ENCODE measurements at regions not wholly inside any gene's neighbourhood (a gene's known extent, or its start where the extent isn't known, plus 50 kb on each side); places are given as distances from the start of the nearest gene placed in this dataset.

DNA sequence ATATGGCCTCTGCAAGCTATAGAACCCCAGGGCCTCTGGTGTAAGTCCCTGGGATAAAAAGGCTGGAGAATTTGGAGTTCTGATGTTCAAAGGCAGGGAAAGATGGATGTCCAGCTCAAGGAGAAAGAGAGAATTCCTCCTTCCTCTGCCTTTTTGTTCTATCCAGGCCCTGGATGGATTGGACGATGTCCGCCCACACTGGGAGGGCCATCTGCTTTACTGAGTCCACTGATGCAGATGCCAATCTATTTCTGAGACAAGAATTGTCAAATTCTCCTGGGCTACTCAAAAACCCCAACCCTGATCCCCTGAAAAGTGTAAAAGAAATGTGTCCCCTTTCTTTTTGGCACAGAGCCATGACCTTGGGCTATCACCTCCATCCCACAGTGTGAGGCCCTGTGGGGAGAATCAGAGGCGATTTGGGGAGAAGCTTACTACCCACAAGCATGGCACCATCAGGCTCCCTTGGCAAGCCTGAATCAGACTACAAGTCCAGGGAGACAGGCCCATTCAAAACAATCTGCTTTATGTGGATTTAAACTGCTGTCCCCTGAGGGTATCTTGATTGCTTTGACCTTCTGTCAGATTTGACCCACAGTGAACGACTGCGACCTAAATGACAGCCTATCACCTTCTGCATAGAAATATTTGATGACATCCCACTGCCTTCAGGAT lies 334.0 kb downstream of the NUAK1 start:
- DNase-seq (ENCODE audit: low spot score), result no peak

DNA sequence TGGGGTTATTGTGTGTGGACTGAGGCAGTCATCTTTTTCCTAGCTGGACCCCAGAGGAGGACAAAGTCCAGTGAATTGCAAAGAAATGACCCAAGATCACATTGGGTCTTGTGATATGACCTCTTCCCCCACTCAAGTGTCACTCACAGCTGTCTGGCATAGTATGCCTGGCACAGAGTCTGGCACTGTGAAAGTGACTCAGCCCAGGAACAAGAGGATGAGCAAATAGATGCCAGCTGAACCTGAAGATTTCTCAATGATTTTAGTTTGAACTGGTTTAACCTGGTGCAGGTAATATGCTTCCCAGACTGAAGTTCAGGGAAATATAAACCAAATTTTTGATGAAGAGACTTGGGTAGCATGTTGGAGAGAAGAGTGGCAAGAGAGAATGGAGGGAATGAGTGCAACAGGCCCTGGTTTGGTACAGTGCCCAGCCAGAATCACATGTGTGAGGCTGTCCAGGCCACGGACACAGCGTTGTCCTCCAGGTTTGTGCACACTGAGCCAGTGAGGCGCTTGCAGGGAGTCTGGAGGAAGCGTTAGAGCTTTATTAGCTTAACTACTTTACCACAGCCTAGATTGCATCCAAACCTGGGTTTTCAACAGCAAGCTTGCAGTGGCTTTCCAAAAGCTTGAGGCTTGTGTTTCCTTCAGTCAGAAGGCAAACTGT lies 332.9 kb downstream of the NUAK1 start:
- no peak for DNase-seq (ENCODE audit: low spot score)

GRCh38 chr12:105806400-105806770 lies 332.4 kb downstream of the NUAK1 start:
- no peak for DNase-seq (ENCODE audit: low spot score)

GRCh38 chr12:105812366-105812765 lies 326.4 kb downstream of the NUAK1 start:
- DNase-seq (ENCODE audit: low spot score), result no peak

DNA sequence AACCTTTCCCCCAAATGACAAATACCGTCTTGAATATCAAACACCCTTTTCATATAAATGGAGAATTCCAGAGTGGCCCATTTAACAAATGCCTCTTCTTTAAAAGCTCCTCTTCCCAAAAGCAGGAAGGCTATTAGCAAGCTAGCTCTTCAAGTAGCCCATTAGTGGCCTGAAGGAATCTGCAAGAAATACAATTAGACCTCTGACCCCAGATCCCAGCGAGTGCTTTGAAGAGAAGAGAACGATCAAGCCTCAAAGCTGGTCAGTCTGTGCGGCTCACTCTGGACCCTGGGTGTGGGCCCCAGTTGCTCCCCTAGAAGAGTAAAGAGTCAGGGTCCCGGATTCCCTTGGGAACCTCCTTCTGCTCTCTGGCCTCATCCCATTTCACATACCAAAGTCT lies 325.6 kb downstream of the NUAK1 start:
- no peak for DNase-seq (ENCODE audit: low spot score)

DNA sequence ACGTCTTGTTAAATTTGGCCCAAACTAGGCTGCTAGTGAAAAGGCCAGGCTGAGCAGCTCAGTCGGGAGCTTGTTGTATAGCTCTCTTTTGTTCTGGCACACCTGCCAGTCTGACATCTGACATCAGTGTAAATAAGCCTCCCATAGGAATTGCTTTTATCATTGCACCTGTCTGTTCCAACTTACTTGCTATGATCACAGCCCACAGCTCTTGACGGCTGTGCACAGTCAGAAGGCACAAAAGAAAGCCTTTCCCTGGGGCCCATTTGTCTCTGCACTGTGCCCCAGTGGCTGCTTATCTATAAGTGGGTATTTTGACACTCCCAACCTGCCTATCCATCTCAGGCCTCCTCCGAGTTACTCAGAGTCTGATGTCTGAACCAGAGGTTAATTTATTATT lies 324.5 kb downstream of the NUAK1 start:
- no peak for DNase-seq (ENCODE audit: low spot score)

DNA sequence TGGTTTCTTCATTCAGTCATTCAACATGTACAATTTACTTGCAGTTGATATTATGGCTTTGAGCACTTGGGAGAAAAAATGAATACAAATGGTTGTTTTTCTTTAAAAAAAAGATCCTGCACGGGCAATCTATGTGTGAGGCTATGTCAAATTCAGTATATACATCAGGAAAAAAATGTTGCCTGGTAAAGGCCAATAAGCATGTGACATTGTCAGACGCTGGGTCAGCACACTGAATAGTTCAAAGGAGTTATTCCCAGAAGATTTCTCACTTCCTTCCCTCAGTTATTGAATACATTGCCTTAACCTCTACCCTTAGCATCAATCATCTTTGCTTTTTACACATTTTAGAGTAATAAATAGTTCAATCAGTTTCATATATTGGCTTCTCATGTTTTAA lies 319.2 kb downstream of the NUAK1 start:
- DNase-seq (ENCODE audit: low spot score), result no peak

DNA sequence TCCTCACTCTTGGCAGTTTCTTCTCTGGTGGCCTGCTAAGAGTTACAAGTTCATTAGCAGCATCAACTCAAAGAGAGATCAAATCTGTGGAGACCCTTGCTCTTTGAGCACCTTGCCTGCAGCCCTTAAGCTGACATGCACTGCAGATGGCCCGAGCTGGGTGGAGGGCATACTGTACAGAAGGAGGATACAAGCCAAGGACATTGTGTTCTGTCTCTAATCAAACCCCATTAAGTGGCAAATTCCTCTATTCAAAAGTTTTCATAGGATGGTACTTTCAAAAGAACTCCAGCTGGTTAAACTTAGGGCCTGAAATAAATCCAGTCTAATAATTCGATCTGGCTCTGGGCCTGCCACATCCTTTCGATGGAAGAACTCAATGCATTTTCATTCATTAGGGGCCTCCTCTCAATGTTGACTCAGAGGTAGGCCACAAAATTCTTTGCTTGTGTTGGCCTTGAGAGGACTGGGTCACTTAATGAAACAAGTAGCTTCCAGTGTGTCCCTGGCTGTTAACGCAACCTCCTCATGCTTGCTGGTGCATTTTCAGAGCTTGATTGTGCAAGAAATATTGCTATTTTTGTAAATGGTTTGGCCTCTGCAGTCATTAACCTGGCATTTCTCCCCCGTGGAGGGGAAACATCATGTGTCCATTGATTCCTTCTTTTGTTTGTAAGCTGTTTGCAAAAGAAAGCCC lies 318.2 kb downstream of the NUAK1 start:
- DNase-seq (ENCODE audit: low spot score), result no peak

- no peak for DNase-seq (ENCODE audit: low spot score)
Measured at GRCh38 chr12:105822131-105823105, 316.3 kb downstream of the NUAK1 start.

DNA sequence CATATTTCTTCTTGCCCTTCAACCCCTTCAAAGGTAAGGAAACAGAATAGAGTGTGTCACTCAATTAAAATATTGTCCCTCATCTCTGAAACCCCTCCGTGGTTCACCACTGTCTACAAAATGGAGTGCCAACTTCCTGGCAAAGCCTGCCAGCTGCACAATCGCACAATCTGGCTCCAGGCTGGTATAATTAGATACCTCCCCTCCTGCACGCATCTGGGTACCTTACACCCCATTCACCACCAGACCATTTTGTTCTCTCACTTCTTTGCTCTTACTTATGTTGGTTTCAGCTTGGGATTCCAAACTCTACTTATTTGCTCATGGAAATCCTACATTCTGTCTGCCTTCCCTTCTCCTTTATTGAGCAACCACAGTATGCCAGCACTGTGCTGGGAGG lies 314.9 kb downstream of the NUAK1 start:
- DNase-seq (ENCODE audit: low spot score), result no peak

- no peak for DNase-seq (ENCODE audit: low spot score)
Measured at GRCh38 chr12:105825141-105825540, 313.6 kb downstream of the NUAK1 start.

GRCh38 chr12:105831372-105831771 lies 307.4 kb downstream of the NUAK1 start:
- no peak for DNase-seq (ENCODE audit: low spot score)

DNA sequence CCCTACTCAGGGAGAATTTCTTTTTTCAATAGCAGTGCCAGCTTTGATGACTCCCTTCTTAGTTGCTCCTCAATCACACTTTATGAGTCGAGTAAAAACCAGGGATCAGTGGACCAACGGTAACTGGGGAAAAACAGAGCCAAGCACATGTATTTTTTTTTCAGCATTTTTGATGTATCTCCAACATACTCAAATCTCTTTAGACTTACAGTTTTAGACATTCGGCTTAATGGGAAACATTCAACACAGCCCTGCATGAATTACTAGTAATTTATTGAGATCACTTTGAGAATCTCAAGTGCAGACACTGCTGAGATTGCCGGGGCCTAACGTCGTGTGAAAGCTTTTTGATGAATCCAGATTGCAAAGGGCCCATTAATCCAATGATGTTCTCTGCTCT lies 306.7 kb downstream of the NUAK1 start:
- DNase-seq (ENCODE audit: low spot score), result no peak

GRCh38 chr12:105832806-105833205 lies 305.9 kb downstream of the NUAK1 start:
- DNase-seq (ENCODE audit: low spot score), result no peak

GRCh38 chr12:105834496-105834895 lies 304.3 kb downstream of the NUAK1 start:
- DNase-seq (ENCODE audit: low spot score), result no peak

- no peak for DNase-seq (ENCODE audit: low spot score)
Measured at GRCh38 chr12:105835580-105836241, 303.0 kb downstream of the NUAK1 start.

DNA sequence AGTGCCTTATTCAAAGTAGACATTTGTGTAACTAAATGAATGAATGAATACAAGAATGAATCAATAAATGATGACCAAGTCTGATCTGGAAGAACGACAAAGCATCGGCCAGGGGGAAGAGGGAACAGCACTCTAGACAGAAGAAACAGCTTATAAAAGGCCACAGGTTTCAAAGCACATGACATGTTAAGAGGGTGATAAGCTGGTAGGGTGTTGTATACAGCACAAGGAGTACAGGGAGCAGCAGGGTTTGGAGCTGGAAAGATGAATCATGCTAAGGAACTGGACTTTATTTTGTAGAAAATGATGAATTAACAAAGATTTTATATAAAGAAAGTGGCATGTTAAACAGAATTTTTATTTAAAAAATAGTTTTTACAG lies 302.5 kb downstream of the NUAK1 start:
- DNase-seq (ENCODE audit: low spot score), result no peak

- DNase-seq (ENCODE audit: low spot score), result no peak
Measured at GRCh38 chr12:105839629-105840127, 299.1 kb downstream of the NUAK1 start.

DNA sequence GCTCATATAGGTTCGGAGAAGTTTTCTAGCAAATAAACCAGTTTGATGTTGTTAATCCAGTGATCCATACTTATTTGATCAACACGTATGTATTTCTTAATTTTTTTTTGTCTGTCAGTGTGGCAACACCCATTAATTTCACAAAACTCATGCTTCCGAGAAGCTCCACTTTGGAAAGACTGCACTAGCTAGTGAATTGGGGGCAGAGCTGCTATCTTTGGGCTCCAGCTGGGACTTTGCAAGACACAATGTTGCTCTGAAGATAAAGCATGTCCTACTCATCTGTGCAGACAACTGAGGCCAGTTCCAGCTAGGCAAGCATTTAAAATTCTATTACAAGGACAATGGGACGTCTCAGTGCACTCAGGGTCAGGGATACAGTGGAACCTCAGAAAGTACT lies 298.4 kb downstream of the NUAK1 start:
- no peak for DNase-seq (ENCODE audit: low spot score)

DNA sequence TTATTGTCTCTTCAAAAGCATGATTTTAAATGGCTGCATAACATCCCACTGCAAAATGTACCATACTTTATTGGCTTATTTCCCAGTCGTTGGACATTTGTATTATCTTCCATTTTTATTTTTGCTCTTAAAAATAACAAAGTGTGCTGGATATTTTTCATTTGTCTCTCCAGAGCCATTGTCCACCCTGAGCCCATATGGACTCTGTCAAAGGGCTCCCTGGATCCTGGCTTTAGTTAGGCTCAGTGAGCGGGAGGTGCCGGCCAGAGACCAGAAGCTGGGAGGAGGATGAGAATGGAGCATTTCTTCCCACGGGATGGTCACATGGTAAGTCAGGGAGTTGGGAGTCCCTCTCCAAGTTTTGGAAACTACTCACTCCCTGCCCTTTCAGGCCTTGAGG lies 296.9 kb downstream of the NUAK1 start:
- DNase-seq (ENCODE audit: low spot score), result no peak

DNA sequence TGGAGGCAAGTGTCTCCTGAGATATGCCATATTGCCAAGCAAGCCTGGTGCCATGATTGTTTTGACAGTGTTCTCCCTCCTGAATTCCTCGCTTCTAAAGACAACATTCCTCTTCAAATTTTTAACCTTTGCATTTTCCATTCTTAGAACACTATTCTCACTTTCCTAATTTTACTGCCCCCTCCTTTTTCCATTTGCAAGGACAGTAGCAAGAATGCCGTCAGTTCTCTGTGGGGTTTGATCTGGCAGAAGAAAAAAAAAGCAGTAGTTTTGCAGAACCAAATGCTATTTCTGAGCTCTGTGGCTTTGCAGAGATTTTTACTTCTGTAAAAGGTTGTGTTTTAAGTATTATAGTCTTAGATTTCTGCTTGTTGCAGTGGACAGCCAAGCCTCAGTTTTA lies 295.2 kb downstream of the NUAK1 start:
- no peak for DNase-seq (ENCODE audit: low spot score)
